ENCODE measurements at regions not wholly inside any gene's neighbourhood (a gene's known extent, or its start where the extent isn't known, plus 50 kb on each side); places are given as distances from the start of the nearest gene placed in this dataset.
"Not testable (repeated sequence)": the region's sequence is repeated elsewhere in the genome, so short reads cannot be mapped to it uniquely, and the experiment has no call there.

- no peak for DNase-seq (ENCODE audit: low read depth)
- H3K4me3 ChIP-seq (ENCODE audit: low read depth, low read length): no peak overlapping the region
- TF ChIP-seq CTCF (IDR thresholded peaks at IDR 0.05; ENCODE audit: control insufficient read depth, extremely low read depth, insufficient read depth): no peak
Measured at GRCh38 chr4:34432706-34433105, 1811.6 kb downstream of the ARAP2 start.

GRCh38 chr4:34434377-34434776, 1809.9 kb downstream of the ARAP2 start:
- H3K4me3 ChIP-seq (ENCODE audit: low read depth, low read length); DNase-seq (ENCODE audit: low read depth): not testable (repeated sequence)

GRCh38 chr4:34464196-34464595, 1780.1 kb downstream of the ARAP2 start:
- no peak for TF ChIP-seq CTCF (IDR thresholded peaks at IDR 0.05; ENCODE audit: control insufficient read depth, extremely low read depth, insufficient read depth)
- DNase-seq (ENCODE audit: low read depth): no peak
- no peak overlapping the region for H3K4me3 ChIP-seq (ENCODE audit: low read depth, low read length)

GRCh38 chr4:34466411-34466810, 1777.9 kb downstream of the ARAP2 start:
- no peak for TF ChIP-seq CTCF (IDR thresholded peaks at IDR 0.05; ENCODE audit: control insufficient read depth, extremely low read depth, insufficient read depth)
- DNase-seq (ENCODE audit: low read depth): no peak
- no peak overlapping the region for H3K4me3 ChIP-seq (ENCODE audit: low read depth, low read length)

- no peak overlapping the region for H3K4me3 ChIP-seq (ENCODE audit: low read depth, low read length)
- no peak for TF ChIP-seq CTCF (IDR thresholded peaks at IDR 0.05; ENCODE audit: control insufficient read depth, extremely low read depth, insufficient read depth)
- no peak for DNase-seq (ENCODE audit: low read depth)
Measured at GRCh38 chr4:34469516-34469915, 1774.8 kb downstream of the ARAP2 start.

- no peak for TF ChIP-seq CTCF (IDR thresholded peaks at IDR 0.05; ENCODE audit: control insufficient read depth, extremely low read depth, insufficient read depth)
- H3K4me3 ChIP-seq (ENCODE audit: low read depth, low read length): no peak overlapping the region
- DNase-seq (ENCODE audit: low read depth): no peak
Measured at GRCh38 chr4:34485252-34485651, 1759.1 kb downstream of the ARAP2 start.

GRCh38 chr4:34486461-34487363, 1757.6 kb downstream of the ARAP2 start:
- H3K4me3 ChIP-seq (ENCODE audit: low read depth, low read length): no peak overlapping the region
- no peak for TF ChIP-seq CTCF (IDR thresholded peaks at IDR 0.05; ENCODE audit: control insufficient read depth, extremely low read depth, insufficient read depth)
- DNase-seq (ENCODE audit: low read depth): no peak

Measured in LNCaP clone FGC (cell line).